Astrocyte (in vitro differentiated cells and primary cell): ENCODE measurements at regions not wholly inside any gene's neighbourhood (a gene's known extent, or its start where the extent isn't known, plus 50 kb on each side); places are given as distances from the start of the nearest gene placed in this dataset.

Source experiments
- EZH2 ChIP-seq: IDR thresholded peaks from 2 replicates; pipeline ENCODE4 v1.6.1; 2012; ENCODE audit warnings: mild to moderate bottlenecking, low read length, inconsistent platforms; ENCODE audit not compliant: insufficient read depth
- TF ChIP-seq, protein P1 (sequence below): IDR thresholded peaks from 2 replicates; pipeline ENCODE4 v1.5.1; 2011; ENCODE audit warnings: low read depth, mild to moderate bottlenecking, inconsistent platforms, low read length, moderate library complexity; ENCODE audit not compliant: insufficient read depth

- TF ChIP-seq, protein P1, sequence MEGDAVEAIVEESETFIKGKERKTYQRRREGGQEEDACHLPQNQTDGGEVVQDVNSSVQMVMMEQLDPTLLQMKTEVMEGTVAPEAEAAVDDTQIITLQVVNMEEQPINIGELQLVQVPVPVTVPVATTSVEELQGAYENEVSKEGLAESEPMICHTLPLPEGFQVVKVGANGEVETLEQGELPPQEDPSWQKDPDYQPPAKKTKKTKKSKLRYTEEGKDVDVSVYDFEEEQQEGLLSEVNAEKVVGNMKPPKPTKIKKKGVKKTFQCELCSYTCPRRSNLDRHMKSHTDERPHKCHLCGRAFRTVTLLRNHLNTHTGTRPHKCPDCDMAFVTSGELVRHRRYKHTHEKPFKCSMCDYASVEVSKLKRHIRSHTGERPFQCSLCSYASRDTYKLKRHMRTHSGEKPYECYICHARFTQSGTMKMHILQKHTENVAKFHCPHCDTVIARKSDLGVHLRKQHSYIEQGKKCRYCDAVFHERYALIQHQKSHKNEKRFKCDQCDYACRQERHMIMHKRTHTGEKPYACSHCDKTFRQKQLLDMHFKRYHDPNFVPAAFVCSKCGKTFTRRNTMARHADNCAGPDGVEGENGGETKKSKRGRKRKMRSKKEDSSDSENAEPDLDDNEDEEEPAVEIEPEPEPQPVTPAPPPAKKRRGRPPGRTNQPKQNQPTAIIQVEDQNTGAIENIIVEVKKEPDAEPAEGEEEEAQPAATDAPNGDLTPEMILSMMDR, result no peak
- TF ChIP-seq EZH2, result no peak
These were observed 782.0 kb downstream of the SLITRK1 start for GRCh38 chr13:83100237-83100636.
